ENCODE measurements at regions not wholly inside any gene's neighbourhood (a gene's known extent, or its start where the extent isn't known, plus 50 kb on each side); places are given as distances from the start of the nearest gene placed in this dataset.
"Not testable (repeated sequence)": the region's sequence is repeated elsewhere in the genome, so short reads cannot be mapped to it uniquely, and the experiment has no call there.

GRCh38 chr3:109973733-109974132 lies 636.4 kb upstream of the DPPA4 start:
- no peak overlapping the region for H3K4me3 ChIP-seq (ENCODE audit: low read depth in 1 of 3, low read length in 3 of 3)
- no peaks in the 10 kb centered on the region for H3K27me3 ChIP-seq (ENCODE audit: control insufficient read depth in 3 of 3, insufficient read depth in 3 of 3, low read length in 3 of 3)
- FAIRE-seq (no peak), DNase-seq (no peak)
- no peaks in the 10 kb centered on the region for H3K36me3 ChIP-seq (ENCODE audit: control insufficient read depth in 3 of 3, insufficient read depth in 2 of 3, low read depth in 1 of 3, low read length in 3 of 3)
- H3K4me1 ChIP-seq (ENCODE audit: control insufficient read depth in 3 of 3, insufficient read depth in 2 of 3, low read depth in 1 of 3, low read length in 2 of 3) = no peaks in the 10 kb centered on the region
- H3K9me3 ChIP-seq (ENCODE audit: control insufficient read depth in 2 of 2, insufficient read depth in 1 of 2, low read depth in 1 of 2, low read length in 1 of 2) = peaks cover 0 to 3% of the 10 kb centered on the region in 2 donors
- WGBS, 3 donors = 31 to 41% (median 33%) methylated on average over 4 of the region's 4 CpGs
- no peak overlapping the region for H3K27ac ChIP-seq (ENCODE audit: low read depth in 1 of 3, low read length in 2 of 3)

- H3K4me1 ChIP-seq (ENCODE audit: control insufficient read depth in 3 of 3, insufficient read depth in 2 of 3, low read depth in 1 of 3, low read length in 2 of 3) = no peaks in the 10 kb centered on the region
- FAIRE-seq = no peak
These were observed 640.6 kb upstream of the DPPA4 start for GRCh38 chr3:109977897-109978296.

GRCh38 chr3:109982201-109982600 lies 644.9 kb upstream of the DPPA4 start:
- 55 to 78% (median 68%) methylated on average over 1 of the region's 1 CpG for WGBS, 3 donors
- Histone ChIP-seq H3K27me3 (ENCODE audit: control insufficient read depth in 3 of 3, insufficient read depth in 3 of 3, low read length in 3 of 3) (no peaks in the 10 kb centered on the region), H3K9me3 (ENCODE audit: control insufficient read depth in 2 of 2, insufficient read depth in 1 of 2, low read depth in 1 of 2, low read length in 1 of 2) (no peaks in the 10 kb centered on the region), H3K36me3 (ENCODE audit: control insufficient read depth in 3 of 3, insufficient read depth in 2 of 3, low read depth in 1 of 3, low read length in 3 of 3) (no peaks in the 10 kb centered on the region), H3K27ac (ENCODE audit: low read depth in 1 of 3, low read length in 2 of 3) (no peak overlapping the region), H3K4me1 (ENCODE audit: control insufficient read depth in 3 of 3, insufficient read depth in 2 of 3, low read depth in 1 of 3, low read length in 2 of 3) (no peaks in the 10 kb centered on the region), H3K4me3 (ENCODE audit: low read depth in 1 of 3, low read length in 3 of 3) (no peak overlapping the region)
- FAIRE-seq (no peak), DNase-seq (no peak)

More at GRCh38 chr3:109977897-109978296, 640.6 kb upstream of the DPPA4 start:
- Histone ChIP-seq H3K27ac (ENCODE audit: low read depth in 1 of 3, low read length in 2 of 3) (no peak overlapping the region), H3K27me3 (ENCODE audit: control insufficient read depth in 3 of 3, insufficient read depth in 3 of 3, low read length in 3 of 3) (no peaks in the 10 kb centered on the region), H3K36me3 (ENCODE audit: control insufficient read depth in 3 of 3, insufficient read depth in 2 of 3, low read depth in 1 of 3, low read length in 3 of 3) (no peaks in the 10 kb centered on the region), H3K9me3 (ENCODE audit: control insufficient read depth in 2 of 2, insufficient read depth in 1 of 2, low read depth in 1 of 2, low read length in 1 of 2) (peaks cover 0 to 3% of the 10 kb centered on the region in 2 donors), H3K4me3 (ENCODE audit: low read depth in 1 of 3, low read length in 3 of 3) (no peak overlapping the region)
- 69 to 82% (median 79%) methylated on average over 4 of the region's 4 CpGs for WGBS, 3 donors
- DNase-seq = no peak

DNA sequence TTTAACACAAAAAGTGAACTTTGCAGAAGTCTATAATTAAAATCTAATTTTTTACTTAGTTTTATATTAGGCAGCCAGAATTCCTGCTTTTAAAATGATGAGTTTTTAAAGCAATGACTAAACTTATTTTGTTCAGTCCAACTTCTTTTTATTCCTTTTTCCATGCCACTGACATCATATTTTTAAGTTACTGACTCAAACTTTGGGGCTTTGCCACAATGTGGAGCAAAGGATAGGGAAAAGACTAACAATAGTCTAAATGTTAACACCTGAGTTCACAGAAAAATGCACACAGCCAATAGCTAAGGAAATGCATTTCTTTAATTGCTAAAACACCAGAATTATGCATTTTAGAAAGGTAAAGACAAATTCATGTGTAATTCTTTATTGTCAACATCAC lies 647.6 kb upstream of the DPPA4 start:
- no peaks in the 10 kb centered on the region for H3K9me3 ChIP-seq (ENCODE audit: control insufficient read depth in 2 of 2, insufficient read depth in 1 of 2, low read depth in 1 of 2, low read length in 1 of 2)
- no peak for FAIRE-seq
- H3K27ac ChIP-seq (ENCODE audit: low read depth in 1 of 3, low read length in 2 of 3) = no peak overlapping the region

GRCh38 chr3:109985943-109986555 lies 648.7 kb upstream of the DPPA4 start:
- DNase-seq (no peak), FAIRE-seq (no peak)
- no peak overlapping the region for H3K27ac ChIP-seq (ENCODE audit: low read depth in 1 of 3, low read length in 2 of 3)
- H3K36me3 ChIP-seq (ENCODE audit: control insufficient read depth in 3 of 3, insufficient read depth in 2 of 3, low read depth in 1 of 3, low read length in 3 of 3) = no peaks in the 10 kb centered on the region
- no peak overlapping the region for H3K4me3 ChIP-seq (ENCODE audit: low read depth in 1 of 3, low read length in 3 of 3)
- WGBS, 3 donors = 76 to 90% (median 85%) methylated on average over 1 of the region's 1 CpG
- H3K27me3 ChIP-seq (ENCODE audit: control insufficient read depth in 3 of 3, insufficient read depth in 3 of 3, low read length in 3 of 3) = no peaks in the 10 kb centered on the region
- H3K9me3 ChIP-seq (ENCODE audit: control insufficient read depth in 2 of 2, insufficient read depth in 1 of 2, low read depth in 1 of 2, low read length in 1 of 2) = no peaks in the 10 kb centered on the region
- no peaks in the 10 kb centered on the region for H3K4me1 ChIP-seq (ENCODE audit: control insufficient read depth in 3 of 3, insufficient read depth in 2 of 3, low read depth in 1 of 3, low read length in 2 of 3)

More for the DNA sequence above, 647.6 kb upstream of the DPPA4 start:
- H3K27me3 ChIP-seq (ENCODE audit: control insufficient read depth in 3 of 3, insufficient read depth in 3 of 3, low read length in 3 of 3) = no peaks in the 10 kb centered on the region
- DNase-seq = no peak
- no peak overlapping the region for H3K4me3 ChIP-seq (ENCODE audit: low read depth in 1 of 3, low read length in 3 of 3)
- H3K36me3 ChIP-seq (ENCODE audit: control insufficient read depth in 3 of 3, insufficient read depth in 2 of 3, low read depth in 1 of 3, low read length in 3 of 3) = no peaks in the 10 kb centered on the region
- H3K4me1 ChIP-seq (ENCODE audit: control insufficient read depth in 3 of 3, insufficient read depth in 2 of 3, low read depth in 1 of 3, low read length in 2 of 3) = no peaks in the 10 kb centered on the region

DNA sequence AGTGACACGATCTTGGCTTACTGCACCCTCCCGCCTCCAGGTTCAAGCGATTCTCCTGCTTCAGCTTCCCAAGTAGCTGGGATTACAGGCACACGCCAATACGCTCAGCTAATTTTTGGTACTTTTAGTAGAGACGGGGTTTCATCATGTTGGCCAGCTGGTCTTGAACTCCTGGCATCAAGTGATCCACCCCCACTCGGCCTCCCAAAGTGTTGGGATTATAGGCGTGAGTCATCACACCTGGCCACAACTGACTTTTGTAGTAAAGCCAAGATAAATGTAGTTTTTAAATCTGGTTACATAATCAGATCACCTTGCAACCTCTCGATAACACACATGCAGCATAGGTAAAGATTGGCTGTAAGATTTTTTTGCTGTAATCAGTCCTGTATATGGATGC lies 657.5 kb upstream of the DPPA4 start:
- H3K4me1 ChIP-seq (ENCODE audit: control insufficient read depth in 3 of 3, insufficient read depth in 2 of 3, low read depth in 1 of 3, low read length in 2 of 3) = no peaks in the 10 kb centered on the region
- no peaks in the 10 kb centered on the region for H3K9me3 ChIP-seq (ENCODE audit: control insufficient read depth in 2 of 2, insufficient read depth in 1 of 2, low read depth in 1 of 2, low read length in 1 of 2)
- H3K27ac ChIP-seq (ENCODE audit: low read depth in 1 of 3, low read length in 2 of 3) = no peak overlapping the region
- no peaks in the 10 kb centered on the region for H3K27me3 ChIP-seq (ENCODE audit: control insufficient read depth in 3 of 3, insufficient read depth in 3 of 3, low read length in 3 of 3)
- DNase-seq = no peak
- 57 to 77% (median 63%) methylated on average over 9 of the region's 9 CpGs for WGBS, 3 donors
- no peak overlapping the region for H3K4me3 ChIP-seq (ENCODE audit: low read depth in 1 of 3, low read length in 3 of 3)
- H3K36me3 ChIP-seq (ENCODE audit: control insufficient read depth in 3 of 3, insufficient read depth in 2 of 3, low read depth in 1 of 3, low read length in 3 of 3) = no peaks in the 10 kb centered on the region
- FAIRE-seq = no peak

DNA sequence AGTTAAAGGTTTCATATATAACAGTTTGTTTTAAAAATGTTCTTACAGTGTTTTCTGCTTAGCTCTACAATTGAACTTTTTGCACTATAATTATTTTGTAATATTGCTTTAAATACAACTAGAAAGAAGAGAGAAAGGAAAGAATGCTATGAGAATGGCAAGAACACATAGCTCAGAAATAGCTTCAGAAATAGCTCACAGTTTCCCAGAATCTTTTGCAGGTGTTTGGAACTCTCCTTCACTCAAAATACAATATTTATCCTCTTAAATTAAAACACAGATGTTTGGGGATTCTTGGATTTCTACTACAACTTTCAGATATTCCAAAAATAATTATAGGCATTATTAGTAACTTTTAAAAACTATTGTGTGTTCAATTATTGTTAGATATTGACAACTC lies 658.0 kb upstream of the DPPA4 start:
- FAIRE-seq (no peak), DNase-seq (no peak)
- Histone ChIP-seq H3K36me3 (ENCODE audit: control insufficient read depth in 3 of 3, insufficient read depth in 2 of 3, low read depth in 1 of 3, low read length in 3 of 3) (no peaks in the 10 kb centered on the region), H3K9me3 (ENCODE audit: control insufficient read depth in 2 of 2, insufficient read depth in 1 of 2, low read depth in 1 of 2, low read length in 1 of 2) (no peaks in the 10 kb centered on the region), H3K4me1 (ENCODE audit: control insufficient read depth in 3 of 3, insufficient read depth in 2 of 3, low read depth in 1 of 3, low read length in 2 of 3) (no peaks in the 10 kb centered on the region), H3K4me3 (ENCODE audit: low read depth in 1 of 3, low read length in 3 of 3) (no peak overlapping the region), H3K27ac (ENCODE audit: low read depth in 1 of 3, low read length in 2 of 3) (no peak overlapping the region), H3K27me3 (ENCODE audit: control insufficient read depth in 3 of 3, insufficient read depth in 3 of 3, low read length in 3 of 3) (no peaks in the 10 kb centered on the region)

DNA sequence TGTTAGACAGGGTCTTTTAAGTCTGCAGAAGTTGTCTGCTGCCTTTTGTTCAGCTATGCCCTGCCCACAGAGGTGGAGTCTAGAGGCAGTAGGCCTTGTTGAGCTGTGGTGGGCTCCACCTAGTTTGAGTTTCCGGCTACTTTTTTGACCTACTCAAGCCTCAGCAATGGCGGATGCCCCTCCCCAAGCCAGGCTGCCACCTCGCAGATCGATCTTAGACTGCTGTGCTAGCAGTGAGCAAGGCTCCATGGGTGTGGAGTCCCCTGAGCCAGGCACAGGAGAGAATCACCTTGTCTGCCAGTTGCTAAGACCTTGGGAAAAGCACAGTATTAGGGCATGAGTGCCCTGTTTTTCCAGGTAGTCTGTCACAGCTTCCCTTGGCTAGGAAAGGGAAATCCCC lies 664.6 kb upstream of the DPPA4 start:
- H3K4me1 ChIP-seq (ENCODE audit: control insufficient read depth in 3 of 3, insufficient read depth in 2 of 3, low read depth in 1 of 3, low read length in 2 of 3); DNase-seq; H3K36me3 ChIP-seq (ENCODE audit: control insufficient read depth in 3 of 3, insufficient read depth in 2 of 3, low read depth in 1 of 3, low read length in 3 of 3); H3K27ac ChIP-seq (ENCODE audit: low read depth in 1 of 3, low read length in 2 of 3); FAIRE-seq; H3K4me3 ChIP-seq (ENCODE audit: low read depth in 1 of 3, low read length in 3 of 3); H3K9me3 ChIP-seq (ENCODE audit: control insufficient read depth in 2 of 2, insufficient read depth in 1 of 2, low read depth in 1 of 2, low read length in 1 of 2); H3K27me3 ChIP-seq (ENCODE audit: control insufficient read depth in 3 of 3, insufficient read depth in 3 of 3, low read length in 3 of 3): not testable (repeated sequence)
- 94 to 100% (median 95%) methylated on average over 4 of the region's 4 CpGs for WGBS, 3 donors

DNA sequence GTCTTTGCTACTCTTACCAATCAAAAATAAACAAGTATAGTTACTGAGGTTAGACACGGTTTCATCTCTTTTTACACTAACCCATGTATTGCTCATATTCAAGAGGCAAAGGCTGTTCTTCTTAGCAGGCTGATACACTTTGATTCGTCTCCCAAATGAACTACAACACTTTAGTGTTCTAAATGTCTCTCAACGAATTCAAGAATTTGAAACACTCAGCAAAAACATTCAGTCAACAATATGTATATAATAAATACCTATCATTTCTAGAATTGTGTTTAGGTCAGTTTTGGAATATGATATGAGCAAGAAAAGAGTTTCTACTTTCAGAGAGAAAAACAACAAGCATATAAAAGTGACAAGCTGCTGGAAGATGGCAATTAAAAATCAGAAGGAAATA lies 669.6 kb upstream of the DPPA4 start:
- 65 to 83% (median 79%) methylated on average over 3 of the region's 3 CpGs for WGBS, 3 donors
- H3K36me3 ChIP-seq (ENCODE audit: control insufficient read depth in 3 of 3, insufficient read depth in 2 of 3, low read depth in 1 of 3, low read length in 3 of 3) = no peaks in the 10 kb centered on the region
- no peak overlapping the region for H3K27ac ChIP-seq (ENCODE audit: low read depth in 1 of 3, low read length in 2 of 3)
- no peaks in the 10 kb centered on the region for H3K27me3 ChIP-seq (ENCODE audit: control insufficient read depth in 3 of 3, insufficient read depth in 3 of 3, low read length in 3 of 3)
- peaks cover 0 to under 1% of the 10 kb centered on the region in 2 donors for H3K9me3 ChIP-seq (ENCODE audit: control insufficient read depth in 2 of 2, insufficient read depth in 1 of 2, low read depth in 1 of 2, low read length in 1 of 2)
- FAIRE-seq (no peak), DNase-seq (no peak)
- H3K4me3 ChIP-seq (ENCODE audit: low read depth in 1 of 3, low read length in 3 of 3) = no peak overlapping the region
- no peaks in the 10 kb centered on the region for H3K4me1 ChIP-seq (ENCODE audit: control insufficient read depth in 3 of 3, insufficient read depth in 2 of 3, low read depth in 1 of 3, low read length in 2 of 3)

Measured in small intestine (tissue), 7 donors.